Activated naive CD4-positive, alpha-beta T cell (primary cell): ENCODE measurements at regions not wholly inside any gene's neighbourhood (a gene's known extent, or its start where the extent isn't known, plus 50 kb on each side); places are given as distances from the start of the nearest gene placed in this dataset.

Experiments
- DNase-seq, 4 experiments: peaks; one replicate each; lab custom pipeline; 2025; lab: John Stamatoyannopoulos, UW

DNA sequence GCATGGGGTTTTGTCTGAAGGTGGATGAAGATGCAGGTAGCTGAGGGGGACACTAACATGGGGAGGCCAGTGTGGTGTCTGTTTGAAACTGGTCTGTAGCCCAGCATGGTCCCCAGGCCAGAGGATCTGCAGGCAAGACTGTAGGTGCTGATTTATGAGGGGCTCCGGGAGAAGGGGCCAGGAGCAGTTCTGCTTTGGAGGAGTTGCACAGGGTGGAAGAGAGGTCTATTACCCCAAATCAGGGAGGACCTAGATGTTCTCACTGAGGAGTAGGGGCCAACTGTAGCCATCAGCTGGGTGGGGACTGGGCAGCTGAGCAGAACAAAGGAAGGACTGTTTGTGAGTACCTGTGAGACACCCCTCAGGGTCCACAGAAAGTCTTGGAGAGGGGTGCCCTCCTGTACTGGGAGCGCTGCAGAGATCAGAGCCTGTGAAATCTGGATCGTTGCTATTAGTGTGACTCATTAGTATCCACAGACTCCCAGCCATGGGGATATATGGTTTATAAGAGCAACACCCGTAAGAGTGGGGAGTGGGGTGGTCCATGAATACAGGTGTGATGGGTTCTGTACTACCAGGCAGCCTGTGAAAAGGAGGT lies 64.3 kb upstream of the IRF2BP2 start:
- DNase-seq = no peak

DNA sequence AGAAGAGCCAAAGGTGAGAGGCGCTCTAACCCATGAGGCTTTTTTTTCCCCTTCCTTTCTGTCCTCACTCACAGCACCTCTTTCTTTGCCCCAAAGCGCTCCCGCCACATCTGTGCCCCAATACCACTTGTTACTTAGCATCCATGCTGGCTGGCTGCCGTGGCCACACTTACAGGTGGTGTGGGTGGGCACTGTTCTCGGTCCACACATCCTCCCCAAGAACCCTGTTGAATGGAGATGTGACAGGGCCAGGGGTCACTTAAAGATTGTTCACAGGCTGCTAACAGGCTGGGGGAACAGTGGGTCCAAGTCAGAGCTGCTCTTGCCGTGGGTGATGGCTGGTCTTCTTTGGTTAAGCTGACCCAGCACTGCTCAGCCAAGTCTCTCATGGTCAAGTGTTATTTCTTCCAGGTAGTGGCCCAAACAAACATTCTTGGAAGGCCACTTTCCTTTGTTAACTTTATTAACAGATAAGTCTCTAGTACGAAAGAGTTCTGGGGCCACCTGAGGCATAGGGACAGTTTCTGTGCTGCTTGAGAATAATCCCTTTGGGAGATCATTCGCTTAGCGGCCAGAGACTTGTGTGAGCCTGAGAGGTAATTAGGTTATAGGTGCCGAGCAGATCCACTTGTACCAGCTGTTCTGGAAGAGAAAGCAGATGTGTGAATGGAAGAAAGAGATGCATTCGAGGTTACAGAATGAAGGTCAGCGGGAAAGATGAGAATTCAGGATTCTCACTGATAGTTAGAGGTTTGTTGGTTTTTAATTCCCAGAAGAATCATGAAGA lies 62.6 kb upstream of the IRF2BP2 start:
- no peak for DNase-seq

DNA sequence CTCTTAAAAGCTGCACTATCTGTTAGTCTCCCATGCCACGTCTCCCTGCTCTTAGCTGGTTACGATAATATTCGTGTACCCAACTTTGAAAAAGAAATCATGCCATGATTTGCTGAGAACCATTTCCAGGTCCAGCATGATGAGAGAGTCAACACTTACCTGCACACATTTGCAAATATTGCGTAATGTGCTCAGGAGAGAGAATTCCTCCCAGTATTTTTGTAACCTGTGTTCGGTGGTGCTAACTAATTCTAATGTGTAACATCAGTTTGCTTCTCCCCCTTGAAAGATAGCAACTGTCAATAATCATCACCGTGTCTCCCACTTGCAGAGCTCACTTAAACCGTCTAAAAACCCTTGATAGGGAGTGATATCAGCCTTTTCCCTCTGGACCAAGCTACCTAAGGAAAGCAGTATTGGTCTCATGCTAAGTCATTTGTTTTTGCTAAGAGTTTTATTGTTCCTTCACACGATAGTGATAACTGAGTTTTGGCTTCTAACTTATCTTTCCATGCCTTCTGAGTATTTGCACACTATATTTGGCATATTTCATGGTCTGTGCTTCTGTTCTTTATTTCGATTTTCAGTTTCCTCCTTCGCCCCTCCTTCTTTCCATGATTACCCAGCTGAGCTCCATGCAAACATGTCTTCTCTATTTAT lies 61.1 kb upstream of the IRF2BP2 start:
- no peak for DNase-seq

DNA sequence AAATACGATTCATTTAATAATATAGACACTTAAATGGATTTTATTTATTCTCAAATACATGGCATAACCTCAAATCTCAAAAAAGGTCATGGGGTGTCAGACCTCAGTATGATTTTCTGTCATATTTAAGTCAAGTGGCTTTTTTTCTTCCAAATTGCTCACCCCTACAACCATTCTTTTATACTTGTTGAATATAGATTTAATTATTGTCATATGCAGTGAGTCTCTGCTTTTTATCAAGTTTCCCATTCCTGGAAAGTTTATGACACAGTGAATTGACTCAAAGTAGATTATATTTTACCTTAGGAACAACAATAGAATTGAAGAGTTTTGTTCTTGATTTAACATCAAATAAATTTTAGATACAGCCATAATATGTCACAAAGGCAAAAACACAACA lies 59.5 kb upstream of the IRF2BP2 start:
- DNase-seq = no peak

DNA sequence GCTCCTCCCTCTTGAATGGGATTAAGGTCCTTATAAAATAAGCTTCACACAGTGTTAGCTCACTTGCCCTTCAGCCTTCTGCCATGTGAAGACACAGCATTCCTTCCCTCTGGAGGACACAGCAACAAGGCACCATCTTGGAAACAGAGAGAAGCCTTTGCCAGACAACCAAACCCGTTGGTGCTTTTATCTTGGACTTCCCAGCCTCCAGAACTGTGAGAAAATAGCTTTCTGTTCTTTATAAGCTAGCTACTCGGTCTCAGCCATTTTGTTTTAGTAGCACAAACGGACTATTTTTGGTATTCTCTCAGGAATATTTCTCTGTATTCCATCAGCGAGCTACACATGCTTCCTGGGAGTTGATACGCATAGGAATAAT lies 58.6 kb upstream of the IRF2BP2 start:
- no peak for DNase-seq

DNA sequence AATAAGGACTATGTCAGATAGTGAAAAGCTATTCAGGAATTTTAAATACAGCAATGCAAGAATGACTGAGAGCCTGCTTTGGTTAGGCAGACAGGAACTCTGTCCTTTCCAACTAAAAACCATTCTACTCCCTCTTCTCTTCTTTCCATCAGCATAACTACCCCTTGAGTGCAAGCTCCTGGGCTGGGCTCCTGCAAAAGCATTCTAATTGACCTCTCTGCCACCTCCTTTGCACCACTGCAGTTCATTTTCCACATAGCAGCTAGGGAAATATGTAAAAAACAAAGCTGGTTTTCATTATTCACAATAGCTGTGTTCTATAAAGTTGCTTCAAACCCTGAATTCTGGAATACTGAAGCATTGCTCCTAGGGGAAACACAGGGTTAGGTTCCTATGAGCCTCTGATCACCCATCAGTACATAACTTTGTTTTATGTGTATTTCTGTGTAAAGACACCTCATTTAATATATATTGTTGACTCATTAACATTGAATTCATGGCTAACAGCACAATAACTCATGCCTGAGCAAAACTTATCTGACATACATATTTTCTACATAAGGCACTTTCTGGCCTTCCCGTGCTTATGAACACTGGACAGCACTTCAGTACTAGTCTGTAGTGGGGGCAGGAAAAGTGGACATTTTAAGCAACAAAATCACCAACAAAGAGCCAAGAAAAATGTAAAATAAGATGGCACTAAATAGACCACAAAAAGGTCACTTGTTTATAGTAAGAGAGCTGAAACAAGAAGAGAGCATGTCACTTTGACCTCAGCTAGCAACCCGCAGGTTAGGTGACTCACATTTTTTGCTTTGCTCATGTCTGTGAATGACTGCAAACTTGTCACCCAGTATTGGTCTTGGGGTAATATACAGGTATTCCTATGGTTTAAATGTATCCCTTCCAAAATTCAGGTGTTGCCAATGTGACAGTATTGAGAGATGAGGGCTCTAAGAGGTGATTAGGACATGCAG lies 57.9 kb upstream of the IRF2BP2 start:
- DNase-seq = no peak

DNA sequence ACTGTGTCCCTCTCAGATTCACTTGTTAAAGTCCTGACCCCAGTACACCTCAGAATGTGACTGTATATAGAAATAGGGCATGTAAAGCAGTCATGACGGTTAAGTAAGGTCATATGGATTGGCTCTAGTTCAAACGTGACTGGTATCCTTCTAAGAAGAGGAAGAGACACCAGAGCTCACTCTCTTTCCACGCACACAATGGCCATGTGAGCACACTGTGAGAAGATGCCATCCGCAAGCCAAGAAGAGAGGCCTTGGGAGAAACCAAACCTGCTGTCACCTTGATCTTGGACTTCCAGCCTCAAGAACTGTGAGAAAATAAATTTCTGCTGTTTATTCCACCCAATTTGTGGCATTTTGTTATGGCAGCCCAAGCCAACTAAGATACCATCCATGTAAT lies 56.8 kb upstream of the IRF2BP2 start:
- DNase-seq = no peak

DNA sequence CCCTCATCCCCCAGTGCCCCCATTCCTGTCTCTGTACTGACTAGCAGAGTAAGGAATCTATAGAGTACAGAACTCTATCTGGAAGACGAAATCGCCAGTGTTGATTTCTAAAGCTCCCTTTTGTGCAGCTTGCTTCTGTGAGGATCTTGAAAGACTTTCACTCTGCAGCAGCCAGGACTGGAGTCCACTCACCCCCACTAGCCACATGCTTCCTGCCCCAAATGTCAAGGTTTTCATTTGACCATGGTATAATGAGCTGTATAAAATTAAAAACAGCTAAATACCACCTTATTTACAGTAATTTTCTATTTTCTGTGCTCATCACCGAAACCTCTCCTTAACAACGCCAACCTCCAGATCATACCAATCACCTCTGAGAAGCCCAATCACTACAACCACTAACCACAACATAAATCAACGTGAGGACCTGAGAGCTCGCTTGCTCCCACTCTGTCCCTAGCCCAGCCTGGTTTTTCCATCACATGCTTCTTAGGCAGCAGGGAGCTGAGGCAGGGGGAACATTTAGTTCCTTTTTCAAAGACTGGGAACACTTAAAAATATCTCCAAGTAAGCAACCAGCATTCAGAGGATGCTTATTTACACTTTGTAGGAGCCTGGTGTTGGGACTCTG lies 56.1 kb upstream of the IRF2BP2 start:
- DNase-seq = no peak

DNA sequence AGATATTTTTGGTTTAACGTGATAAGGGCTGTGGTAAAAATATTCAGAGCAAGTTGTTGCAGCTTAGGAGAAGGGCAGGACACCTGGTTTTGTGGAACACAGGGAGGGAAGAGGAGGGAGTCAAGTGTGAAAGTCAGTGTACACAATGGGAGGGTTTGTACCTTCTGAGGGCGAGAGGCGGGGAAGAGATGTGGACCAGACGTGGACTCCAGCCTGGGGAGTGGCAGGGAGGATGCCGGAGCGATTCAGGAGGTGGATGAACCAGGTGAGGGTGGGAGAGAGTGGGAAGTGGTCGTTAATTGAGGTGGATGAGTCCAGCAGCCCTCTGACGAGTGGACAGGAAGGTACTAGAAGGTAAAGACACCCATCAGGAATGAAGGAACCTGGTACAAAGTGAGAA lies 52.2 kb upstream of the IRF2BP2 start:
- no peak for DNase-seq

DNA sequence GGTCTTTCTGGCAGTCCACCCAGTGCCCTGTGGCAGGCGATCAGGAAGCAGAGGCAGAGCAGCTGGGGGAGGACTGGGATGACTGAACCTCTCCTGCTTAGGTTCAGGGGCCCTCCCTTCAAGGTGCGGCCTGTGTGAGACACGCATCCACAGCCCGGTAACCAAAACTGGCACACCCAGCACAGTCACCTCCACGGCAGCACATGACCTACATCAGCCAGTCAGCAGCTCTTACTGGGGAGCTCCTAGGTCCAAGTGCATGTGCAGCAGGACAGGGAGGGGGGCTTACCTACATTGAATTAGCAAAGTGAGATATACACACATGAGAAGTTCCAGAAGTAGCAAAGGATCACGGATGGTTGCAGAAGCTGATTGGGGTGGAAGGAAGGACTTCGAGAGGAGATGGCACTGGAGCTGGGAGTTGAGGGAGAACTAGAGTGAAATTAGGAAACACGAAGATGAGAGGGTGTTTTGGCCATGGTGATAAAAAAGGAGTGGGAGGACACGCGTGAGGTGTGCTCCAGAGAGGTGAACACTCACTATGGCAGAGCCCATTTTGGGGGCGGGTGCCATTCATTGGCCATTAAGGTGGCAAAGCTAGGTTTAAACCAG lies 51.4 kb upstream of the IRF2BP2 start:
- DNase-seq = no peak

DNA sequence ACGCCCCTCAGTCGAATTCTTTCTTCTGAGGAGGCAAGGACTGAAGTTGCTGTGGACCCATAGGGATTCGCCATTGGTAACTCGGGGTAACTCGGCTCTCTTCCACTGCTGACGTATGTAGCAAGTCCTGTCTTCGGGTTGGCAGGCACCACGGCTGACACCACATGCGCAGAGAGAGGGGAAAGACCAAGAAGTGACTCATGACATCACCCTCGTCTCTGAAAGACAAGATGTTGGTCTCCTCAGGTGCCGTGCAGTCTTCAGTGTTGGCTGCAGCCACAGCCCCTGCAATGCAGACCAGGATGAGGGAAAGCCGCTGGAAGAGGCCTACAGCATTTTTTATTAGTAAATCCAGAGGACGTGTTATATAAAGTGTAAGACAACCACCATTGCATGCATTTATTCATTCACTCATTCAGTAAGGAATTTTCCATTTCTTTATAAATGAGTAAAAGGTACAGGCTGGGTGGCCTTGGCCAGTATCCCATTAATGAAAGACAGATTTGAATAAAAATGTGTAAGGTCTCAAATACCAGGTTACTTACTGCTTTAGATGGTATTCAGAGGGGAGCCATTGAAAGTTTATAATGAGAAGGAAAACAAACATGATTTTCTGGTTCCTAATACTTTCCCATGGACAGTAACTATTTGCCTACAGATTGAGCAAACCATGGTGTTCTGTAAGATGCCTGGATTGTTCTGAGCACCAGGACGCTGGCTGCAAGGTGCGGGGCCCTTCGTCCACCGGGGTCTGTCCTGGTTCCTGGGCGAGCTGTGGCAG lies 50.7 kb upstream of the IRF2BP2 start:
- DNase-seq = no peak
